SK-N-SH treated with all-trans-retinoic acid at 6 μM for 48 hours (cell line): ENCODE measurements at regions not wholly inside any gene's neighbourhood (a gene's known extent, or its start where the extent isn't known, plus 50 kb on each side); places are given as distances from the start of the nearest gene placed in this dataset.
"Not testable (repeated sequence)": the region's sequence is repeated elsewhere in the genome, so short reads cannot be mapped to it uniquely, and the experiment has no call there.

Source experiments
- ATAC-seq: fragments of 200-7000 bp; cut with Tn5 transposase; 3 replicates; pipeline ENCODE4 v1.9.1; 2020; ENCODE audit warnings: mild to moderate bottlenecking, moderate library complexity
- ARNTL ChIP-seq: fragments of 450-650 bp; formaldehyde crosslinking; IDR thresholded peaks from 2 replicates; pipeline ENCODE4 v1.5.0; 2020; ENCODE audit warnings: low read depth, mild to moderate bottlenecking, moderate library complexity, borderline replicate concordance
- BACH2 ChIP-seq: fragments of 250-450 bp; sonication (Bioruptor Pico); IDR thresholded peaks from 2 replicates; pipeline ENCODE4 v1.9.0; 2021; ENCODE audit warnings: mild to moderate bottlenecking, borderline replicate concordance
- CREB5 ChIP-seq: fragments of 250-450 bp; sonication (Bioruptor Pico); IDR thresholded peaks from 2 replicates; pipeline ENCODE4 v1.5.1; 2020; ENCODE audit warnings: low read depth, mild to moderate bottlenecking, moderate library complexity
- GLIS3 ChIP-seq: fragments of 250-450 bp; sonication (Bioruptor Pico); IDR thresholded peaks from 2 replicates; pipeline ENCODE4 v1.5.0; 2020; ENCODE audit warnings: mild to moderate bottlenecking, moderate library complexity
- ISL1 ChIP-seq: fragments of 250-450 bp; sonication (Bioruptor Pico); IDR thresholded peaks from 2 replicates; pipeline ENCODE4 v2.1.2; 2022; ENCODE audit warnings: mild to moderate bottlenecking, moderate library complexity
- OSR1 ChIP-seq: fragments of 250-450 bp; sonication (Bioruptor Pico); IDR thresholded peaks from 2 replicates; pipeline ENCODE4 v1.8.0; 2022; ENCODE audit warnings: moderate library complexity, mild to moderate bottlenecking, inconsistent platforms
- PATZ1 ChIP-seq: fragments of 250-450 bp; sonication (Bioruptor Pico); IDR thresholded peaks from 2 replicates; pipeline ENCODE4 v1.8.0; 2020; ENCODE audit warnings: mild to moderate bottlenecking, moderate library complexity, borderline replicate concordance
- PPARA ChIP-seq: fragments of 250-450 bp; sonication (Bioruptor Pico); IDR thresholded peaks from 2 replicates; pipeline ENCODE4 v1.5.0; 2020; ENCODE audit warnings: mild to moderate bottlenecking, borderline replicate concordance
- TOX ChIP-seq: fragments of 250-450 bp; sonication (Bioruptor Pico); IDR thresholded peaks from 2 replicates; pipeline ENCODE4 v1.8.0; 2021; ENCODE audit warnings: mild to moderate bottlenecking, moderate library complexity, borderline replicate concordance
- TSHZ2 ChIP-seq: fragments of 250-450 bp; sonication (Bioruptor Pico); IDR thresholded peaks from 2 replicates; pipeline ENCODE4 v1.5.0; 2020; ENCODE audit warnings: mild to moderate bottlenecking, moderate library complexity
- ZC3H10 ChIP-seq: fragments of 250-450 bp; sonication (Bioruptor Pico); IDR thresholded peaks from 2 replicates; pipeline ENCODE4 v1.5.1; 2021; ENCODE audit warnings: mild to moderate bottlenecking, moderate library complexity
- ZFP30 ChIP-seq: fragments of 450-650 bp; formaldehyde crosslinking; IDR thresholded peaks from 2 replicates; pipeline ENCODE4 v1.5.0; 2022; ENCODE audit warnings: mild to moderate bottlenecking, moderate library complexity
- ZNF565 ChIP-seq: fragments of 450-650 bp; formaldehyde crosslinking; conservative IDR thresholded peaks from 2 replicates; pipeline ENCODE4 v1.5.0; 2020; ENCODE audit warnings: low read depth, mild to moderate bottlenecking, moderate library complexity
- ZNF70 ChIP-seq: fragments of 450-650 bp; formaldehyde crosslinking; IDR thresholded peaks from 2 replicates; pipeline ENCODE4 v1.5.0; 2020; ENCODE audit warnings: mild to moderate bottlenecking, moderate library complexity
- ZNF8 ChIP-seq: fragments of 450-650 bp; formaldehyde crosslinking; IDR thresholded peaks from 2 replicates; pipeline ENCODE4 v1.5.0; 2020; ENCODE audit warnings: mild to moderate bottlenecking, moderate library complexity
- TF ChIP-seq, protein P1 (sequence below): fragments of 250-450 bp; sonication (Bioruptor Pico); IDR thresholded peaks from 2 replicates; pipeline ENCODE4 v1.8.0; 2021; ENCODE audit warnings: low read depth, mild to moderate bottlenecking, moderate library complexity, borderline replicate concordance
- TF ChIP-seq, protein P2 (sequence below): fragments of 250-450 bp; sonication (Bioruptor Pico); IDR thresholded peaks from 2 replicates; pipeline ENCODE4 v1.5.1; 2021; ENCODE audit warnings: mild to moderate bottlenecking, moderate library complexity

DNA sequence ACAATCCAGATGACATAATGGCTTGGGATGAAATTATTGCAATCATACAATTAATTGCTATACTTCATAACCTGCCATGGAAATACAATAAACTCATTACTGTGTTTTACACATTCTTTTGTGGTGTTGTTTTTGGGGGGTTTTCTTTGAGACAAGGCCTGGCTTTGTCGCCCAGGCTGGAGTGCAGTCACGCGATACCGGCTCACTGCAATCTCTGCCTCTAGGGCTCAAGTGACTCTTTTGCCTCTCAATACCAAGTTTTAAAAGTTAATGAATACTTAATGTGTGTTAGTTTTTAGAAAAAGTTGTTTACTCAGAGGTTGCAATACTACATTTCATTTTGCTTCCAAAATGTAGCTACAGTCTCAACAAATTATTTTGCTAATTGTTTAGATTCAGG is 598.4 kb downstream of the CHSY3 start:
- no peak for ATAC-seq
- TF ChIP-seq ARNTL (no peak), OSR1 (CRISPR knock-in tag) (no peak), PATZ1 (no peak), ZNF8 (CRISPR knock-in tag) (no peak), TOX (CRISPR knock-in tag) (no peak), ZNF70 (CRISPR knock-in tag) (no peak), BACH2 (CRISPR knock-in tag) (no peak), ZC3H10 (CRISPR knock-in tag) (no peak)
- TF ChIP-seq, protein P1, sequence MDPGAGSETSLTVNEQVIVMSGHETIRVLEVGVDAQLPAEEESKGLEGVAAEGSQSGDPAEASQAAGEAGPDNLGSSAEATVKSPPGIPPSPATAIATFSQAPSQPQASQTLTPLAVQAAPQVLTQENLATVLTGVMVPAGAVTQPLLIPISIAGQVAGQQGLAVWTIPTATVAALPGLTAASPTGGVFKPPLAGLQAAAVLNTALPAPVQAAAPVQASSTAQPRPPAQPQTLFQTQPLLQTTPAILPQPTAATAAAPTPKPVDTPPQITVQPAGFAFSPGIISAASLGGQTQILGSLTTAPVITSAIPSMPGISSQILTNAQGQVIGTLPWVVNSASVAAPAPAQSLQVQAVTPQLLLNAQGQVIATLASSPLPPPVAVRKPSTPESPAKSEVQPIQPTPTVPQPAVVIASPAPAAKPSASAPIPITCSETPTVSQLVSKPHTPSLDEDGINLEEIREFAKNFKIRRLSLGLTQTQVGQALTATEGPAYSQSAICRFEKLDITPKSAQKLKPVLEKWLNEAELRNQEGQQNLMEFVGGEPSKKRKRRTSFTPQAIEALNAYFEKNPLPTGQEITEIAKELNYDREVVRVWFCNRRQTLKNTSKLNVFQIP (CRISPR knock-in tag), result no peak

- no peak for ATAC-seq
- TF ChIP-seq, protein P1 (CRISPR knock-in tag), result no peak
- TF ChIP-seq PATZ1, result no peak
- TF ChIP-seq, all 23 proteins: peak for 0
Measured at GRCh38 chr5:130501151-130501865, 597.0 kb downstream of the CHSY3 start.

DNA sequence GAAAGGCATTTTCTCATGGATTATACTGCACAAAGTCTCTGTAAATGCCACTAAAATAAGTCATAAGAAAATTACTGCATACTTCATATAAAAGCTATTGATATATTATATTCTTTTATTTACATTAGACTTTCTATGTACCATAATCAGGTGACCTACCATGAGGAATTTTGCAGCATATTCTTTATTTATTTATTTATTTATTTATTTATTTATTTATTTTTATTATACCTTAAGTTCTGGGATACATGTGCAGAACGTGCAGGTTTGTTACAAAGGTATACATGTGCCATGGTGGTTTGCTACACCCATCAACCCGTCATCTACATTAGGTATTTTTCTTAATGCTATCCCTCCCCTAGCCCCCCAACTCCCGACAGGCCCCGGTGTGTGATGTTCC is 596.2 kb downstream of the CHSY3 start:
- ATAC-seq, result not testable (repeated sequence)

- no peak for TF ChIP-seq PPARA (CRISPR knock-in tag)
- TF ChIP-seq, protein P2, sequence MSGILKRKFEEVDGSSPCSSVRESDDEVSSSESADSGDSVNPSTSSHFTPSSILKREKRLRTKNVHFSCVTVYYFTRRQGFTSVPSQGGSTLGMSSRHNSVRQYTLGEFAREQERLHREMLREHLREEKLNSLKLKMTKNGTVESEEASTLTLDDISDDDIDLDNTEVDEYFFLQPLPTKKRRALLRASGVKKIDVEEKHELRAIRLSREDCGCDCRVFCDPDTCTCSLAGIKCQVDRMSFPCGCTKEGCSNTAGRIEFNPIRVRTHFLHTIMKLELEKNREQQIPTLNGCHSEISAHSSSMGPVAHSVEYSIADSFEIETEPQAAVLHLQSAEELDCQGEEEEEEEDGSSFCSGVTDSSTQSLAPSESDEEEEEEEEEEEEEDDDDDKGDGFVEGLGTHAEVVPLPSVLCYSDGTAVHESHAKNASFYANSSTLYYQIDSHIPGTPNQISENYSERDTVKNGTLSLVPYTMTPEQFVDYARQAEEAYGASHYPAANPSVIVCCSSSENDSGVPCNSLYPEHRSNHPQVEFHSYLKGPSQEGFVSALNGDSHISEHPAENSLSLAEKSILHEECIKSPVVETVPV, result no peak
- no peak for TF ChIP-seq ZNF8 (CRISPR knock-in tag)
- no peak for TF ChIP-seq ZNF565
- TF ChIP-seq ZNF70 (CRISPR knock-in tag), result no peak
- no peak for TF ChIP-seq BACH2 (CRISPR knock-in tag)
- TF ChIP-seq CREB5 (CRISPR knock-in tag), result no peak
- TF ChIP-seq TSHZ2 (CRISPR knock-in tag), result no peak
- no peak for TF ChIP-seq ZC3H10 (CRISPR knock-in tag)
- TF ChIP-seq ARNTL, result no peak
- TF ChIP-seq GLIS3, result no peak
- TF ChIP-seq, protein P1 (CRISPR knock-in tag), result no peak
- TF ChIP-seq ZFP30, result no peak
- TF ChIP-seq ISL1 (CRISPR knock-in tag), result no peak
Measured at GRCh38 chr5:130496215-130496614, 592.0 kb downstream of the CHSY3 start.

More at GRCh38 chr5:130496215-130496614, 592.0 kb downstream of the CHSY3 start:
- no peak for ATAC-seq
